HPDE6-E6E7 (cell line): ENCODE measurements at regions not wholly inside any gene's neighbourhood (a gene's known extent, or its start where the extent isn't known, plus 50 kb on each side); places are given as distances from the start of the nearest gene placed in this dataset.

Experiments used
- DNase-seq: peaks from one replicate; pipeline ENCODE4 v3.0.0; 2011; ENCODE audit warnings: missing footprints; ENCODE audit errors: extremely low spot score

GRCh38 chr2:51237626-51238271 lies 205.8 kb upstream of the NRXN1 start:
- DNase-seq = no peak

DNA sequence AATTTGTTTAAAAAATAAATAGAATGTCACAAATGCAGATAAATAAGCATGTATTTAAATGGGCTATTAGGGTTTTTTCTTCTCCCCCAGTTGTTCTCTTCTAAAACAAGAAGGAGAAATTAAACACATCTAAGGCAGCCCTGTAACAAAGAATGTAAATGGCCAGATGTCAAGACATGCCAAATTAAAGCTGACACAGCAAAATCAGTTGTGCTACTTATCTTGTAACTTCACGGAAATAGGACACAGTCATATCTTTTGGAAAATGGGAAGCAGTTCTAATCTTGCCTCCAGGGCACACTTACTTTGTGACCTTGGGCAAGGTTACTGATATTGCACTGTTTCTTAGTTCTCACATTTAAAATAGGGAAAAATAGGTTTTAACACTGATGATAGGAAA lies 200.1 kb upstream of the NRXN1 start:
- DNase-seq = no peak

GRCh38 chr2:51231071-51231470 lies 199.1 kb upstream of the NRXN1 start:
- no peak for DNase-seq

GRCh38 chr2:51225377-51225776 lies 193.4 kb upstream of the NRXN1 start:
- no peak for DNase-seq

DNA sequence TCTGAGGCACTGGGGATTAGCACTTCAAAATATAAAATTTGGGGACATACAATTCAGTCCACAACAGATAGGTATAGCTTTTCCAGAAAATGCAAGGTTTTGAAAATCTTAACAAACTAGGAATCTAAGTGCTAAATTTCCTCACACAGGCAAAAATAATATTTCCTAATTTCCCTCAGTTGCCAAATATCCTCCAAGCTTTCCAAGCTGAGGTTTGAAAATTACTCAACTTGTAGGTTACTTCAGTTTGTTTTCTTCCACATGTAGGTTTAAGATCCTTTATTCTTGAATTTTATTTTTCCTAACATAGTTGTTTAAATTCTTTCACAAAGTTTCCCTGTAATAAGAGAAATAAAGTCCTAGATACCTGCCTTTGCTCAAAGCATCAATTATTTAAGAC lies 192.9 kb upstream of the NRXN1 start:
- DNase-seq = no peak

GRCh38 chr2:51222106-51222505 lies 190.2 kb upstream of the NRXN1 start:
- DNase-seq = no peak

- DNase-seq = no peak
These were observed 188.7 kb upstream of the NRXN1 start for GRCh38 chr2:51220606-51221005.

DNA sequence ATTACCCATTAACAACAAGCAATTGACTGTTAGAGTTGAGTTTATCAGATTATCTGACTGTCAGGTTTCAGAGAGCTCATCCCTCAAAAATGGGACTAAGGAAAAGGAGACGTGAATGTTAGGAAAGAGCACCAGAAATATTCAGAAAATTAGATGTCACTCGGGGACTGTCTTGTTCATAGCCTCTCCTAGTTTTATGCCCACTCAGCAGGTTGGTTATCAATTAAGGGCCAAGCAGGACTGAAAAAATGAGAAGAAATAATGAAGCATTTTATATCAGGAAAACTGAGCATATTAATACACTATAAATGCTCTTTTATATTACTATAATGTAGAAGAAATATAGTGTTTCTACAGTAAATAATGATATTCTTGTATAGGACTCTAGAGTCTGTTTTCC lies 188.1 kb upstream of the NRXN1 start:
- no peak for DNase-seq

DNA sequence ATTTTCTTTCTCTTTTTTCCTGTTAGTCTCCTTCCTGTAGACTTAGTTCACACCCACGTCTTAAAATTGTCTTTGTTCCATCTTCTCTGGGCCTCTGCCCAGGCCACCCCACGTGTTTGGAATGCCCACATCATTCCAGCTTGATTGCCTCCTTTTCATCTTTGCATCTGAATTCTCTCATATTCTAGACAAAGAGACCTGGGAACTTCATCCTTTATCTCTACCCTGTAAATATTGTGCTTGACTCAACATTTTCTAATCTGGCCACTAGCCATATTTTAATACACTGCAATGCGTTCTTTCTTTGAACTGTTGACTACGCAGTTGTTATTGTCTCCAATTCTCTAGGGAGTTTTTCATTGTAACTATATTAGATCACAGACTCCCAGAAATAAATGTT lies 187.5 kb upstream of the NRXN1 start:
- no peak for DNase-seq

GRCh38 chr2:51218047-51218446 lies 186.1 kb upstream of the NRXN1 start:
- no peak for DNase-seq

GRCh38 chr2:51213826-51214225 lies 181.9 kb upstream of the NRXN1 start:
- no peak for DNase-seq

DNA sequence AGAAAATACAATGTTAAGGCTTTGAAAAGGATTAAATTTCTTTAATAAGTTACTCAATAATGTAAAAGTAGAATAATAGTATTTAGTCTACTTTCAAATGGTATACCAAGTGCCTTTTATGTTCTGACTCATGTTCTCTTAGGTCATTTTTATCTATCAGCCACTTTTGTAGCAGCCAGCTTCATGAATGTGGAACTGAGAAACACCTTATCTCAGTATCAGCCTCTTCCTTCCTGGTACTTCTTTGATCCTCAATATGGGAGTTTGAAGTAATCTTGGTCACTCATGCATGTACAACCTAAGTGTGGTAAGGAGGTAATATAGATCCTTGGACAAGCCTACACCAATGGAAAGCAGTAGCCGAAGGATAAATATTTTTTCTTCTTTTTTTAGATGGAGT lies 180.4 kb upstream of the NRXN1 start:
- no peak for DNase-seq

GRCh38 chr2:51208521-51208920 lies 176.6 kb upstream of the NRXN1 start:
- no peak for DNase-seq

DNA sequence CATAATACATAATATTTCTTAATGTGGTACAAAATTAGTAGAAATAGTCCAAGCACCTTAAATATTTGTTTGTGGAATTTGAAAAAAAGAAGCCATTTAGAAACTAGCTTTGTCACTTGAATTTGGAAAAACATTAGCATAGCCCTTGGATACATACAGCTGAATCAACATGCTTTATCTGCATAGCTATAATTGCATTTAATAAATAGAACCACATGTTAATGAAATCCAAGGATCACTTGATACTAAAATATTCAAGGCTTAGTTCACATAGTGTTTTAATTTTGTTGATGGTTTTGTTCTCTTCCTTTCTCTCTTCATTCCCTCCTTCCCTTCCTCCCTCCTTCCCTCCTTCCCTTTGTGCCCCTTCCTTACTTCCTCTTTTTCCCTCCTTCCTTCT lies 169.4 kb upstream of the NRXN1 start:
- no peak for DNase-seq

- DNase-seq = no peak
These were observed 162.7 kb upstream of the NRXN1 start for GRCh38 chr2:51194656-51195055.

GRCh38 chr2:51170273-51170672 lies 138.3 kb upstream of the NRXN1 start:
- DNase-seq = no peak

- no peak for DNase-seq
These were observed 133.8 kb upstream of the NRXN1 start for GRCh38 chr2:51165534-51166260.

GRCh38 chr2:51158251-51158650 lies 126.3 kb upstream of the NRXN1 start:
- no peak for DNase-seq

DNA sequence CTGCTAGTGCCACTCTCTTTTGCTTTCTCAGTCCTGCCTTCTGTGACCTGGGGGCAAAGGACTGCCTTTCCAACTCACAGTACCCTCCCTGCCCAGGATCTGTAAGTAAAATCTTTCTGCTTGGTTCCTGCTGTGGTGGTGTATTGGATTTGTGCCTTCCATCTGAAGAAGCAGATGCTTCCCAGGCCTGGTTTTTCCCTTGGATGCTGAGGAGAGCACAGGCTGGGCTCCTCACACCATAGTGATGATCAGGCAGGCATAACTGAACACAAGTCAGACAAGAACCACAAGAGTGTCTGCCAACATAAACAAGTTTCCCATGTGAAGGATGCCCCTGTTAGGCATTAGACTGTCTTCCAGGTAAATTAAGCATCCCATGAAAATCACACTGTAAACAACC lies 121.3 kb upstream of the NRXN1 start:
- no peak for DNase-seq

DNA sequence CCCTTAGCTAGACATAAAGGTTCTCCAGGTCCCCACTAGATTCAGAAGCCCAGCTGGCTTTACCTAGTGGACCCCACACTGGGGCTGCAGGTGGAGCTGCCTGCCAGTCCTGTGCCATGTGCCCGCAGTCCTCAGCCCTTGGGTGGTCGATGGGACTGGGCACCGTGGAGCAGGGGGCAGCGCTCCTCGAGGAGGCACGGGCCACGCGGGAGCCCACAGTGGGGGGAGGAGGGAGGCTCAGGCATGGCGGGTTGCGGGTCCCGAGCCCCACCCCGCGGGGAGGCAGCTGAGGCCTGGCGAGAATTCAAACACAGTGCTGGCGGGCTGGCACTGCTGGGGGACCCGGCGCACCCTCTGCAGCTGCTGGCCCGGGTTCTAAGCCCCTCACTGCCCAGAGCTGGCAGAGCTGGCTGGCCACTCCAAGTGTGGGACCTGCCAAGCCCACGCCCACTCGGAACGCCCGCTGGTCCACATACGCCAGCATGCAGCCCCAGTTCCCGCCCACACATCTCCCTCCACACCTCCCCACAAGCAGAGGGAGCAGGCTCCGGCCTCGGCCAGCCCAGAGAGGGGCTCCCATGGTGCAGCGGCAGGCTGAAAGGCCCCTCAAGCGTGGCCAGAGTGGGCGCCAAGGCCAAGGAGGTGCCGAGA lies 119.7 kb upstream of the NRXN1 start:
- no peak for DNase-seq

DNA sequence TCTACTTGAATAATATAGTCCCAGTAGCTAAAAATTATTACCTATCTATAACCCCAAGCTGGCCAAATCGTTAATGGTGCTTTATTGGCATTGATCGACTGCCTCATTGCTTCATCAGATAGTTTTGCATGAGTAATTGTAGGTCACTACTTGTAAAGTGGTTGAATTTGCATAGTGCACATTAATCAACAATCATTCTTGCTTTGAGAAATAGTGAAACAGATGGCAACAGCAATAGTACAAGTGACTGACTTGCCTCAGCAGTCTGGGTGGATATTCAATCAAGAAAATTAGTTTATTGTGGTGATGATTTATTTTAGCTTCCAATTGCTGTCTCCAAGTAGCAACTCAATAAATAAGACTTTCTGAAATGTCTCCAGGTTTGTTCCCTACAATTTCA lies 117.8 kb upstream of the NRXN1 start:
- no peak for DNase-seq

- DNase-seq = no peak
These were observed 113.8 kb upstream of the NRXN1 start for GRCh38 chr2:51145761-51146160.

GRCh38 chr2:51120754-51121280 lies 88.9 kb upstream of the NRXN1 start:
- DNase-seq = no peak
